Choroid plexus epithelial cell (primary cell): ENCODE measurements at regions not wholly inside any gene's neighbourhood (a gene's known extent, or its start where the extent isn't known, plus 50 kb on each side); places are given as distances from the start of the nearest gene placed in this dataset.

Experiments used
- DNase-seq: peaks from one replicate; pipeline ENCODE4 v3.0.0-alpha.2; 2010; ENCODE audit warnings: low read depth
- H3K4me3 ChIP-seq: 2 replicates; pipeline ENCODE4 v1.5.1; 2011; ENCODE audit warnings: low read depth, mild to moderate bottlenecking, control low read depth, low read length, moderate library complexity
- CTCF ChIP-seq: conservative IDR thresholded peaks from 2 replicates; pipeline ENCODE4 v1.5.1; 2011; ENCODE audit warnings: low read depth, mild to moderate bottlenecking, control low read depth, inconsistent platforms, low read length, moderate library complexity

GRCh38 chr12:67818459-67818903, 169.9 kb downstream of the DYRK2 start:
- TF ChIP-seq CTCF: no peak
- no peak for DNase-seq
- no peak overlapping the region for H3K4me3 ChIP-seq

- no peak for DNase-seq
- no peak for TF ChIP-seq CTCF
- H3K4me3 ChIP-seq: no peak overlapping the region
Observed at GRCh38 chr12:67819902-67820301, 169.3 kb upstream of the IFNG-AS1 start.

GRCh38 chr12:67820694-67821093, 168.6 kb upstream of the IFNG-AS1 start:
- no peak overlapping the region for H3K4me3 ChIP-seq
- TF ChIP-seq CTCF: no peak
- DNase-seq: no peak

- no peak overlapping the region for H3K4me3 ChIP-seq
- DNase-seq: no peak
- TF ChIP-seq CTCF: no peak
Observed at GRCh38 chr12:67822826-67823225, 166.4 kb upstream of the IFNG-AS1 start.

- DNase-seq: no peak
Observed at GRCh38 chr12:67826148-67826547, 163.1 kb upstream of the IFNG-AS1 start.

GRCh38 chr12:67826946-67827720, 162.1 kb upstream of the IFNG-AS1 start:
- peak; percentile 47 for DNase-seq
- H3K4me3 ChIP-seq: peak overlapping the region; percentile 54
- no peak for TF ChIP-seq CTCF

More at GRCh38 chr12:67826148-67826547, 163.1 kb upstream of the IFNG-AS1 start:
- no peak overlapping the region for H3K4me3 ChIP-seq
- TF ChIP-seq CTCF: no peak
